ENCODE measurements at regions not wholly inside any gene's neighbourhood (a gene's known extent, or its start where the extent isn't known, plus 50 kb on each side); places are given as distances from the start of the nearest gene placed in this dataset.

- DNase-seq = no peak
These were observed 92.8 kb downstream of the HNRNPLL start for GRCh38 chr2:38509947-38510326.

GRCh38 chr2:38509314-38509946 lies 93.3 kb downstream of the HNRNPLL start:
- DNase-seq = peak; percentile 23

GRCh38 chr2:38508311-38509039 lies 94.3 kb downstream of the HNRNPLL start:
- peak; percentile 52 for DNase-seq

- DNase-seq = no peak
These were observed 95.0 kb downstream of the HNRNPLL start for GRCh38 chr2:38507712-38508111.

GRCh38 chr2:38505779-38506178 lies 96.9 kb downstream of the HNRNPLL start:
- no peak for DNase-seq

GRCh38 chr2:38504169-38504568 lies 98.6 kb downstream of the HNRNPLL start:
- DNase-seq = no peak

- DNase-seq = no peak
These were observed 100.6 kb downstream of the HNRNPLL start for GRCh38 chr2:38502107-38502506.

GRCh38 chr2:38500283-38500634 lies 102.5 kb downstream of the HNRNPLL start:
- DNase-seq = no peak

- no peak for DNase-seq
These were observed 103.0 kb downstream of the HNRNPLL start for GRCh38 chr2:38499548-38500282.

- DNase-seq = no peak
These were observed 104.7 kb downstream of the HNRNPLL start for GRCh38 chr2:38498045-38498481.

GRCh38 chr2:38497670-38498037 lies 105.1 kb downstream of the HNRNPLL start:
- DNase-seq = no peak

- no peak for DNase-seq
These were observed 105.6 kb downstream of the HNRNPLL start for GRCh38 chr2:38496927-38497669.

- no peak for DNase-seq
These were observed 106.8 kb downstream of the HNRNPLL start for GRCh38 chr2:38495880-38496279.

- no peak for DNase-seq
These were observed 108.3 kb downstream of the HNRNPLL start for GRCh38 chr2:38494394-38494793.

GRCh38 chr2:38492042-38492615 lies 110.6 kb downstream of the HNRNPLL start:
- no peak for DNase-seq

- DNase-seq = no peak
These were observed 111.3 kb downstream of the HNRNPLL start for GRCh38 chr2:38491436-38491835.

- DNase-seq = no peak
These were observed 112.8 kb upstream of the ATL2 start for GRCh38 chr2:38489846-38490245.

GRCh38 chr2:38487852-38488251 lies 110.8 kb upstream of the ATL2 start:
- DNase-seq = no peak

GRCh38 chr2:38486213-38487026 lies 109.3 kb upstream of the ATL2 start:
- no peak for DNase-seq

- DNase-seq = no peak
These were observed 108.7 kb upstream of the ATL2 start for GRCh38 chr2:38485734-38486133.

GRCh38 chr2:38484957-38485356 lies 107.9 kb upstream of the ATL2 start:
- DNase-seq = no peak

Measured in NCI-H446 treated with DMSO at 0.1 percent for 48 hours (cell line).